Suprapubic skin (tissue), 3 donors: ENCODE measurements at regions not wholly inside any gene's neighbourhood (a gene's known extent, or its start where the extent isn't known, plus 50 kb on each side); places are given as distances from the start of the nearest gene placed in this dataset.

Experiments used
- CTCF ChIP-seq, 2 donors: fragments of 200-600 bp in 1 of 2; fragments of 450-650 bp in 1 of 2; sonication (generic) in 1 of 2; IDR thresholded peaks; one replicate each; pipeline ENCODE4 v1.5.1; 2016 to 2019; ENCODE audit warnings: antibody characterized with exemption in 2 of 2, mild to moderate bottlenecking in 1 of 2, moderate library complexity in 1 of 2
- POLR2AphosphoS5 ChIP-seq, 3 donors: sonication (generic); formaldehyde crosslinking; IDR thresholded peaks; one replicate each; pipeline ENCODE4 v1.6.1; 2017; ENCODE audit warnings: antibody characterized with exemption in 3 of 3

DNA sequence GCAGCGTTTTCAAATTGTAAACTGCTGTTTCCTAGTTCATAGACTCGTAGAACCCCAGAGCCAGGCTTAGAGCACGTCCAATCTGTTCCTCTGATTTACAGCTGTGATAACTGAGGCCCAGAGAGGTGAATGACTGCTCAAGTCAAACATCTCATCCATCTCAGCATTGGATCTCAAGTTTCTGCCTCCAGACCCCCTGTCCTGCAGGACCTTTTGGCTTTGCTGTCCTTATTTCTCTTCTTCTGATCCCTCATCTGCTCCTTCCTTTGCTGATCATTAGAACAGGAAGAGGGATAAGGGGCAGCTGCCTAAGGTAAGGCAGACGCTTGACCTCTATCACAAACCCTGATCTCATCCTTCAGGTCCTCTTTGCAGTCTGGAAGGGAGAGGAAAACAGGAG is 58.5 kb upstream of the CREB1 start:
- TF ChIP-seq POLR2AphosphoS5 (IDR thresholded peaks at IDR 0.05) = no peak
- no peak for TF ChIP-seq CTCF (IDR thresholded peaks at IDR 0.05)
